Renal pelvis (tissue), 1 donor: ENCODE measurements at regions not wholly inside any gene's neighbourhood (a gene's known extent, or its start where the extent isn't known, plus 50 kb on each side); places are given as distances from the start of the nearest gene placed in this dataset.
"Not testable (repeated sequence)": the region's sequence is repeated elsewhere in the genome, so short reads cannot be mapped to it uniquely, and the experiment has no call there.

Source experiments
- DNase-seq: peaks from one replicate; pipeline ENCODE4 v3.0.0-alpha.2; 2013

DNA sequence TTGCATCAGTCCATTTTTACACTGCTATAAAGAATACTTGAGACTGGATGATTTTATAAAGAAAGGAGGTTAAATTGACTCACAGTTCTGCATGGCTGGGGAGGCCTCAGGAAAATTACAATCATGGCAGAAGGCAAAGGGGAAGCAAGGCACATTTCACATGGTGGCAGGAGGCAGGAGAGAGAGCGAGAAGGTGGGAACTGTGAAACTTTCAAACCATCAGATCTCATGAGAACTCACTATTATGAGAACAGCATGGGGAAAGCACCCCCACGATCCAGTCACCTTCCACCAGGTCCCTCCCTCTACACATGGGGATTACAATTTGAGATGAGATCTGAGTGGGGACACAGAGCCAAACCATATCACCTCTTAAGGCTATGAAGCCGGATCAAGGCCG, 441.0 kb upstream of the CBLB start:
- DNase-seq = not testable (repeated sequence)

- no peak for DNase-seq
Observed at GRCh38 chr3:106317141-106318055, 448.6 kb upstream of the CBLB start.

DNA sequence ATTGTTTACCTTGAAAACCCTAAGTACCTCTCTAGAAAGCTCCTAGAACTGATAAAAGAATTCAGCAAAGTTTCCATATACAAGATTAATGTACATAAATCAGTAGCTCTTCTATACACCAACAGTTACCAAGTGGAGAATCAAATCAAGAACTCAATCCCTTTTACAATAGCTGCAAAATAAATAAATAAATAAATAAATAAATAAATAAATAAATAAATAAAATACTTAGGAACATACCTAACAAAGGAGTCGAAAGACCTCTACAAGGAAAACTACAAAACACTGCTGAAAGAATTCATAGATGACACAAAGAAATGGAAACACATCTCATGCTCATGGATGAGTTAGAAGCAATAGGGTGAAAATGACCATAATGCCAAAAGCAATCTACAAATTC, 452.6 kb upstream of the CBLB start:
- DNase-seq = not testable (repeated sequence)

DNA sequence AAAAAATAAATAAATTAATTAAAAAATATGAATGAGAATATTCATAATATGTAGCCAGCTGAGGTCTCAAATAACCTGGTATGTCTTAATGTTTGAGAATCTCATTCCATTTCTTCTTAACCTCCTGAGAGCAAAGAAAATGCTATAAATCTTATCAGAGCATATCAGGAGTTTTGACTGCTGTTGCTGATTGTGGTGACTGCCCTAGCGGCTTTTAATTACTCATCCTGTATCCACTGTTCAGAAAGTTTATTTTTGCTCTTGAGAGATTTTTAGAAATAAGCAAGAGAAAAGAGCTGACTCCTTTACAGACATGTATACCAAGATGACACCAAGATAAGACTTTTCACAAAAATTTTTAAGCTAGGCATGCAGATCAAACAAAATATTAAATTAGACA, 454.8 kb upstream of the CBLB start:
- DNase-seq = no peak

DNA sequence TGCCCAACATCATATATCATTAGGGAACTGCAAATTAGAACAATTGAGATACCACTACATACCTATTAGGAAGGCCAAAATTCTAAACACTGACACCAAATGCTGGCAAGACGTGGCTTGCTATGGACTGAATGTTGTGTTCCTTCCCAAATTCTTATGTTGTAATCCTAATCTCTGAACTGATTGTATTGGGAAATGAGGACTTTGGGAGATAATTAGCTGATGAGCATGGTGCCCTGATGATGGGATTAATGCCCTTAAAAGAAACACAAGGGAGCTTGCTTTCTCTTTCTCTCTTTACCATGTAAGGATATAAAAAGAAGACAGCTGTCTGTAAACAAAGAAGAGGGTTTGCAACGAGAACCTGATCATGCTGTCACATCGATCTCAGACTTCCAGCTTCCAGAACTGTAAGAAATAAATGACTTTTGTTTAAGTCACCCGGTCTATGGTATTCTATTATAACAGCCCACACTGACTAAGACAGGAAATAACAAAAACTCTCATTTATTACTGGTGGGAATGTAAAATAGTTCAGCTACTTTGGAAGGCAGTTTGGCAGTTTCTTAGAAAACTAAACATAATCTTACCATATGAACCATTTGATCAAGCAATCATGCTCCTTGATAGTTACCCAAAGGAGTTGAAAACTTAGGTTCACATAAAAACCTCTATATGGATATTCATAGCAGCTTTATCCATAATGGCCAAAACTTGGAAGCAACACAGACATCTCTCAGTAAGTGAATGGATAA, 458.3 kb upstream of the CBLB start:
- no peak for DNase-seq

DNA sequence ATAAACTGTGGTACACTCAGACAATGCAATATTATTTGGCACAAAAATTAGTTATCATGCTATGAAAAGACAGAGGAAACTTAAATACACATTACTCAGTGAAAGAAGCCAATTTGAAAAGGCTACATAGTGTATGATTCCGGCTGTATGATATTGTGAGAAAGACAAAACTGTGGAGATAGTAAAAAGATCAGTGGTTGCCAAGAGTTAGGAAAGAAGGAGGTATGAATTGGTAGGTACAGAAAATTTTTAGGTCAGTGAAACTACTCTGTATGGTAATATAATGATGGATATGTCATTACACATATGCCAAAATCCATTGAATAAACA, 458.8 kb upstream of the CBLB start:
- DNase-seq = no peak

GRCh38 chr3:106328224-106328623, 459.4 kb upstream of the CBLB start:
- no peak for DNase-seq

GRCh38 chr3:106329521-106329920, 460.7 kb upstream of the CBLB start:
- DNase-seq = no peak

DNA sequence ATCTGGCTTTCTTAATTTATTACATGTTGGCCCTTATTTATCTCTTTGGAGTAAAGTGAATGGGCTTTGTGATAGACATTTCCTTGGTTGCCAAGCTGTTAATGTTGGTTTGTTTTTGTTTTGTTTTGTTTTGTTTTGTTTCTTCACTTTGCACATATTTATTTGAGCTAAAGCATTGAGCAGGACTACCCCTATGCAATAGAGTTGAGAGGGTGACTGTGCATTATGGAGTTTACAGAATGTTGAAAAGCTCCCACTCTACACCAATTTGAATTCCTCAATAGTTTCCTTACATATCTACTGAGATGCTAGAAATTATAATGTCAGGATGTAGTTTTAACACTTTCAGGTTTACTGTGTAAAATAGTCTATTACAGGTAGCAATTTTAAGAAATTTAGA, 462.8 kb upstream of the CBLB start:
- DNase-seq = no peak

GRCh38 chr3:106332129-106332528, 463.3 kb upstream of the CBLB start:
- DNase-seq = no peak

- no peak for DNase-seq
Observed at GRCh38 chr3:106332884-106333283, 464.1 kb upstream of the CBLB start.

DNA sequence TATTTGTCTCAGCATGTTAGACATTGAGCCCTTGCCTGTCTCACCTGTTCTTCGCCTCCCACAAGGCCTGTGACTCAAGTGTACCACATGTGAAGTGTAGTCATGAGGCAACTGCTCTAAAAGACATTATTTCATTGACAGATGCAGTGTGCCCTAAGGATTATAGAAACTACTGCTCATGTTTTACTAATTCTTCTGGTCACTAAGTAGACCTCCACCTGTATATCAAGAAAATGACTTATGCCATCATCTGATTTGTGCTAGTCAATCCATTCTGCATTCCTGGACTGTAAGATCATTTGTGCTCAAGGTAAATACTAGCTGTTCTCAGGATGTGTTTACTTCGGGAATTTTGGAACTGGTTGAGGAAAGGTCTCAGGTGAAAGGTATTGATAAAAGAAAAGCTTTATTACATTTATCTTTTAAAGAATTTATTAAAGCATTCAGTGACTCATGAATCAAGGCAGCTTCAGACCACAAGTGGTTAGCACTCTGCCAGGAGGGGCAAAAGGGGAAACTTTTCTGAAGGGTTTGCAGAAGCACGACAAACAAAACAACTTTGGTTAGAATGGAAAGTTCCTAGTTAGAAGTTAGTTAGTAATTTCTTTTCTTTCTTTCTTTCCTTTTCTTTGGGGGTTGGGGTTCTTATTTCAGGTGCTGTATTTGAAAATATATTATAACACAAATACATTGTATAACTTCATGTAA, 465.3 kb upstream of the CBLB start:
- no peak for DNase-seq

- DNase-seq = no peak
Observed at GRCh38 chr3:106336619-106337018, 467.8 kb upstream of the CBLB start.

- DNase-seq = no peak
Observed at GRCh38 chr3:106337116-106337515, 468.3 kb upstream of the CBLB start.

- no peak for DNase-seq
Observed at GRCh38 chr3:106338582-106339214, 469.9 kb upstream of the CBLB start.

DNA sequence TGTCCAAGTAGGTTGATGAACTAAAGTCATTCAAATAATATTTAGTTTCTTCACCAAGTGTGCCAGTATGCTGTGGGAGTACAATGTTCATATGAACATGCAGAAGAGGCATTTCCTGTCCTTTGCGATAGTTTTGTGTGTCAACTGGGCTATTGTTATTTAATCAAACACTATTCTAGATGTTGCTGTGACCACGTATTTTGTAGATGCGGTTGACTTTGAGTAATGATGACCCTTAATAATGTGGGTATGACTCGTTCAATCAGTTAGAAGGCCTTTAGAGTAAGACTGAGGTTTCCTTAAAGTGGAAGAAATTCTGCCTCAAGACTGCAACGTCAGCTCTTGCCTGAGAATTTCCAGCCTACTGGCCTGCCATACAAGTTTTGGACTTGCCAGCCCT, 470.7 kb upstream of the CBLB start:
- DNase-seq = no peak

GRCh38 chr3:106341087-106341486, 472.3 kb upstream of the CBLB start:
- DNase-seq = no peak

DNA sequence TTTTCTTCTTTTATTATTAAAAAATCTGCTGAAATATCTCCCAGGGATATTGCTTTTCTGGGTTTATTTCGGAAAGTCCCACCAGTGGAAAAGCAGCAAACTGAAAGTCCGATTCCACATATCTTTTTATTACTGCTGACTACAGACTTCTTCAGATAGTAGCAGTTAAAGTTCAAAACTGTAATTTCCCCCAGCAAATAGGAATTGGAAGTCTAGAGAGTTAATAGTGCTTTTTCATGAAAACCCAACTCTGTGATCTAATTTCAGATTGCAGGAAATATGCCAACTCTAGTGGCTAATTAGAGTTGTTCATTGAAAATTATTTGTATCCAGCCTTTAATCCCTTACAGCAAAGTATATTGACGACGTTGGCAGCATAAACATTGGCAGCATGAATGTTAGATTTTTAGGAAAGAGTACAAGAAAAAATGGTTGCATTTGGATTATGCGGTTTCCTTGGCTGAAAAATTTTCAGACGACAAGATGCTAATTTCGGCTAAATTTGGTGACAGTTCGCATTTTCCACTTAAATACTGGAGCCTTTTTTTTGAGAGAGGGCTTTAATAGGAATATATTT, 472.9 kb upstream of the CBLB start:
- DNase-seq = no peak

DNA sequence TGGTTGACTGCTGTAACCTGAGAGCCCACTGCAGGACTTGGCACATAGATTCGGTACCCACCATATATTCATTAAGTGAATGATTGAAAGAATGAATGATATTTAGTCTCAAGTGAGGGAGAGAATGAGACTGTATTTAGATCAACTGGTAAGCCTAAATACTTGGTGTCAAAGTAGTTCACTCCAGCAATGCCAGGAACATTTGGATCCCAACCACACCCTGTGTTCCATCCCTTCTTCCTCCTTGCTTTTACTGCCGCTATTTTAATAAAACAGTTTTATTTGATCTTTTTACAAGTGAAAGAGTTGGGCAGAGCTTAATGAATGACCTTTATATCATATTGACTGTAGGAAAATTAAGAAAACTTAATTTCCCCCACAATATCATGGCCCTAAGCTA, 473.6 kb upstream of the CBLB start:
- DNase-seq = no peak

DNA sequence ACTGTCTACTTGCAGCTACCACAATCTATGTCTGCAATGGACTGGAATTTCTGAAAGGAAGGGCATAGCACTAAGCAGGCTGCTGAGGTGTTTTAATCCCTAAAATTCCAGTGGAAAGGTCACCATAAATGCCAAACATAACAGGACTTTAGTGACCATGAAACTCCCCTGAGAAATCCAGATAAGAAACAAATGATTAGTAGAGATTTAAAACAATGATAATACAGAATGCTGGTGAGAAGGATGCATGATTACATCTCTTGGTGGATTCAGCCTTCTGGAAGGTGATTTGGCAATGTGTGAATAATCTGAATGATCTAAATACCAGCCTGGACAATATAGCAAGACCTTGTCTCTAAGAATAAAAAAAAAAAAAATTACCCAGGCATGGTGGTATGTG, 475.0 kb upstream of the CBLB start:
- DNase-seq = no peak

GRCh38 chr3:106345353-106346027, 476.7 kb upstream of the CBLB start:
- no peak for DNase-seq
